Neural progenitor cell (in vitro differentiated cells): ENCODE measurements at regions not wholly inside any gene's neighbourhood (a gene's known extent, or its start where the extent isn't known, plus 50 kb on each side); places are given as distances from the start of the nearest gene placed in this dataset.
A peak's percentile ranks its signal among the peaks of the same experiment; 100 is the strongest.

Source experiments
- DNase-seq: peaks from one replicate; pipeline ENCODE4 v3.0.0-alpha.2; 2016; ENCODE audit warnings: low spot score
- H2AFZ ChIP-seq: fragments of 200-600 bp; sonication (generic); replicated peaks from 2 replicates; pipeline ENCODE4 v1.6.1; 2016; ENCODE audit warnings: antibody characterized with exemption
- H3F3A ChIP-seq: fragments of 200-600 bp; sonication (generic); 2 replicates; pipeline ENCODE4 v1.6.1; 2016; ENCODE audit warnings: antibody characterized with exemption, low read depth
- H3K27ac ChIP-seq: fragments of 200-600 bp; sonication (generic); 2 replicates; pipeline ENCODE4 v1.5.1; 2016; ENCODE audit warnings: mild to moderate bottlenecking
- H3K27me3 ChIP-seq: fragments of 200-600 bp; sonication (generic); 2 replicates; pipeline ENCODE4 v1.6.1; 2016; ENCODE audit warnings: mild to moderate bottlenecking, moderate library complexity
- H3K36me3 ChIP-seq: fragments of 200-600 bp; sonication (generic); 2 replicates; pipeline ENCODE4 v1.5.1; 2016
- H3K4me1 ChIP-seq: fragments of 200-600 bp; sonication (generic); 2 replicates; pipeline ENCODE4 v1.6.1; 2016; ENCODE audit warnings: mixed run types
- H3K4me2 ChIP-seq: fragments of 200-600 bp; sonication (generic); 2 replicates; pipeline ENCODE4 v1.6.1; 2016
- H3K4me3 ChIP-seq: fragments of 200-600 bp; sonication (generic); 2 replicates; pipeline ENCODE4 v1.5.1; 2016
- H3K79me2 ChIP-seq: fragments of 200-600 bp; sonication (generic); 2 replicates; pipeline ENCODE4 v1.6.1; 2016; ENCODE audit warnings: low read depth
- H3K9ac ChIP-seq: fragments of 200-600 bp; sonication (generic); 2 replicates; pipeline ENCODE4 v1.6.1; 2016
- H3K9me3 ChIP-seq: fragments of 200-600 bp; sonication (generic); 2 replicates; pipeline ENCODE4 v1.5.1; 2016; ENCODE audit warnings: low read depth
- H4K20me1 ChIP-seq: fragments of 200-600 bp; sonication (generic); 2 replicates; pipeline ENCODE4 v1.6.1; 2016; ENCODE audit warnings: low read depth
- H3K27ac Mint-ChIP-seq: 3 replicates; pipeline ENCODE4 v1.8.0; 2021; ENCODE audit warnings: mixed read lengths
- H3K27me3 Mint-ChIP-seq: 2 replicates; pipeline ENCODE4 v1.8.0; 2022; ENCODE audit warnings: low read depth, mild to moderate bottlenecking, inconsistent platforms, moderate library complexity, mixed read lengths; ENCODE audit not compliant: insufficient read depth
- H3K36me3 Mint-ChIP-seq: 3 replicates; pipeline ENCODE4 v1.8.0; 2021; ENCODE audit warnings: mixed read lengths
- H3K4me1 Mint-ChIP-seq: 3 replicates; pipeline ENCODE4 v1.8.0; 2021; ENCODE audit warnings: mixed read lengths
- H3K4me3 Mint-ChIP-seq: 3 replicates; pipeline ENCODE4 v1.8.0; 2021; ENCODE audit warnings: mild to moderate bottlenecking, moderate library complexity, mixed read lengths
- H3K9me3 Mint-ChIP-seq: 3 replicates; pipeline ENCODE4 v1.8.0; 2020; ENCODE audit warnings: mixed read lengths
- CTCF ChIP-seq: fragments of 200-600 bp; sonication (generic); IDR thresholded peaks from 2 replicates; pipeline ENCODE4 v1.5.1; 2017; ENCODE audit warnings: antibody characterized with exemption, mild to moderate bottlenecking
- EZH2 ChIP-seq: fragments of 200-600 bp; sonication (generic); IDR thresholded peaks from 2 replicates; pipeline ENCODE4 v1.6.1; 2017; ENCODE audit warnings: antibody characterized with exemption, mild to moderate bottlenecking, moderate library complexity
- EZH2phosphoT487 ChIP-seq: fragments of 200-600 bp; sonication (generic); IDR thresholded peaks from 2 replicates; pipeline ENCODE4 v1.6.1; 2017; ENCODE audit warnings: antibody characterized with exemption

GRCh38 chr10:43735907-43736306, 87.2 kb upstream of the ZNF32 start:
- no peaks in the 10 kb centered on the region for H3F3A ChIP-seq
- Mint-ChIP-seq H3K27ac (no peak overlapping the region), H3K4me3 (no peak overlapping the region), H3K9me3 (peaks cover 3% of the 10 kb centered on the region), H3K27me3 (peaks cover 9% of the 10 kb centered on the region), H3K36me3 (no peaks in the 10 kb centered on the region), H3K4me1 (no peaks in the 10 kb centered on the region)
- DNase-seq, result no peak
- TF ChIP-seq EZH2phosphoT487, result no peak
- no peak for TF ChIP-seq EZH2
- no peak for TF ChIP-seq CTCF
- H3K79me2 ChIP-seq, result no peaks in the 10 kb centered on the region
- no peaks in the 10 kb centered on the region for H3K36me3 ChIP-seq
- H4K20me1 ChIP-seq, result no peaks in the 10 kb centered on the region
- H3K27me3 ChIP-seq, result no peaks in the 10 kb centered on the region
- H3K9ac ChIP-seq, result no peak overlapping the region
- no peak overlapping the region for H3K27ac ChIP-seq
- H2AFZ ChIP-seq, result peak overlapping the region; percentile 64
- no peak overlapping the region for H3K4me2 ChIP-seq
- H3K9me3 ChIP-seq, result no peaks in the 10 kb centered on the region
- H3K4me3 ChIP-seq, result no peak overlapping the region
- no peaks in the 10 kb centered on the region for H3K4me1 ChIP-seq

GRCh38 chr10:43734716-43735115, 86.0 kb upstream of the ZNF32 start:
- Mint-ChIP-seq H3K36me3 (no peaks in the 10 kb centered on the region), H3K27ac (no peak overlapping the region), H3K4me3 (no peak overlapping the region), H3K27me3 (peaks cover 9% of the 10 kb centered on the region), H3K9me3 (peaks cover 6% of the 10 kb centered on the region), H3K4me1 (no peaks in the 10 kb centered on the region)
- H4K20me1 ChIP-seq, result no peaks in the 10 kb centered on the region
- no peak overlapping the region for H3K27ac ChIP-seq
- no peaks in the 10 kb centered on the region for H3K4me1 ChIP-seq
- H3K9ac ChIP-seq, result no peak overlapping the region
- no peaks in the 10 kb centered on the region for H3F3A ChIP-seq
- H2AFZ ChIP-seq, result no peak overlapping the region
- no peak overlapping the region for H3K4me2 ChIP-seq
- no peaks in the 10 kb centered on the region for H3K79me2 ChIP-seq
- DNase-seq, result no peak
- no peak overlapping the region for H3K4me3 ChIP-seq
- H3K9me3 ChIP-seq, result no peaks in the 10 kb centered on the region
- TF ChIP-seq CTCF (no peak), EZH2phosphoT487 (no peak), EZH2 (no peak)
- H3K27me3 ChIP-seq, result no peaks in the 10 kb centered on the region
- H3K36me3 ChIP-seq, result no peaks in the 10 kb centered on the region

- H3K9me3 Mint-ChIP-seq, result peaks cover 15% of the 10 kb centered on the region
- H3K9me3 ChIP-seq, result no peaks in the 10 kb centered on the region
- H2AFZ ChIP-seq, result no peak overlapping the region
- H3K4me3 ChIP-seq, result no peak overlapping the region
- H3K79me2 ChIP-seq, result no peaks in the 10 kb centered on the region
- H3K27ac Mint-ChIP-seq, result no peak overlapping the region
- H3K36me3 Mint-ChIP-seq, result no peaks in the 10 kb centered on the region
- H3K4me2 ChIP-seq, result no peak overlapping the region
- H3F3A ChIP-seq, result no peaks in the 10 kb centered on the region
- H3K9ac ChIP-seq, result no peak overlapping the region
- H3K4me3 Mint-ChIP-seq, result no peak overlapping the region
- no peak for TF ChIP-seq EZH2phosphoT487
- TF ChIP-seq EZH2, result no peak
- TF ChIP-seq CTCF, result no peak
- H4K20me1 ChIP-seq, result no peaks in the 10 kb centered on the region
- DNase-seq, result no peak
- no peaks in the 10 kb centered on the region for H3K4me1 Mint-ChIP-seq
- no peaks in the 10 kb centered on the region for H3K4me1 ChIP-seq
- no peak overlapping the region for H3K27ac ChIP-seq
- H3K27me3 Mint-ChIP-seq, result peaks cover 4% of the 10 kb centered on the region
- no peaks in the 10 kb centered on the region for H3K27me3 ChIP-seq
- H3K36me3 ChIP-seq, result no peaks in the 10 kb centered on the region
Observed at GRCh38 chr10:43731486-43731885, 82.8 kb upstream of the ZNF32 start.

GRCh38 chr10:43728425-43728824, 79.7 kb upstream of the ZNF32 start:
- Histone ChIP-seq H3K27me3 (no peaks in the 10 kb centered on the region), H3K27ac (no peak overlapping the region), H3K4me1 (no peaks in the 10 kb centered on the region), H2AFZ (no peak overlapping the region), H3F3A (no peaks in the 10 kb centered on the region), H3K9me3 (no peaks in the 10 kb centered on the region), H3K4me2 (no peak overlapping the region), H3K36me3 (no peaks in the 10 kb centered on the region), H3K79me2 (no peaks in the 10 kb centered on the region), H3K9ac (no peak overlapping the region), H3K4me3 (no peak overlapping the region), H4K20me1 (no peaks in the 10 kb centered on the region)
- DNase-seq, result no peak
- Mint-ChIP-seq H3K27me3 (peaks cover 2% of the 10 kb centered on the region), H3K9me3 (peaks cover 21% of the 10 kb centered on the region), H3K4me1 (no peaks in the 10 kb centered on the region), H3K4me3 (no peak overlapping the region), H3K27ac (no peak overlapping the region), H3K36me3 (no peaks in the 10 kb centered on the region)
- no peak for TF ChIP-seq EZH2phosphoT487
- TF ChIP-seq EZH2, result no peak
- TF ChIP-seq CTCF, result no peak
